Uterus (tissue), 3 donors: ENCODE measurements at regions not wholly inside any gene's neighbourhood (a gene's known extent, or its start where the extent isn't known, plus 50 kb on each side); places are given as distances from the start of the nearest gene placed in this dataset.

ENCODE experiments used
- DNase-seq, 2 donors: peaks; one replicate each; pipeline ENCODE4 v3.0.0-alpha.2; 2019 to 2020
- H3K27ac ChIP-seq, 2 donors: fragments of 200-600 bp; sonication (generic); 1 replicate in 1 of 2; 2 replicates in 1 of 2; pipeline ENCODE4 v1.5.1; 2016 to 2018
- H3K27me3 ChIP-seq, 2 donors: fragments of 200-600 bp; sonication (generic); one replicate each; pipeline ENCODE4 v1.5.1; 2018 to 2019; ENCODE audit warnings: control low read depth in 1 of 2
- H3K36me3 ChIP-seq, 2 donors: fragments of 200-600 bp; sonication (generic); one replicate each; pipeline ENCODE4 v1.5.1; 2019; ENCODE audit warnings: control low read depth in 1 of 2
- H3K4me1 ChIP-seq, 2 donors: fragments of 200-600 bp; sonication (generic); one replicate each; pipeline ENCODE4 v1.5.1; 2018 to 2019; ENCODE audit warnings: control low read depth in 1 of 2
- H3K4me3 ChIP-seq, 2 donors: fragments of 200-600 bp; sonication (generic); 1 replicate in 1 of 2; 2 replicates in 1 of 2; pipeline ENCODE4 v1.5.1; 2018 to 2019; ENCODE audit warnings: mild to moderate bottlenecking in 1 of 2
- H3K9me3 ChIP-seq, 2 donors: fragments of 200-600 bp; sonication (generic); one replicate each; pipeline ENCODE4 v1.5.1; 2019; ENCODE audit warnings: control low read depth in 1 of 2
- POLR2A ChIP-seq, 2 donors: fragments of 450-650 bp; IDR thresholded peaks; one replicate each; pipeline ENCODE4 v1.6.1; 2016; ENCODE audit warnings: antibody characterized with exemption in 2 of 2, mild to moderate bottlenecking in 1 of 2, moderate library complexity in 1 of 2
- intact Hi-C: fragments of 100-400 bp; cut with DNase I; formaldehyde crosslinking; loops from one replicate; pipeline ENCODE4 v1.15.1; 2023; ENCODE audit warnings: low total_unique reads
- TF ChIP-seq, protein P1 (sequence below), 4 experiments: fragments of 200-600 bp in 2 of 4; fragments of 450-650 bp in 2 of 4; sonication (generic) in 2 of 4; IDR thresholded peaks; one replicate each; pipeline ENCODE4 v1.5.1; 2016 to 2019; ENCODE audit warnings: antibody characterized with exemption in 4 of 4, mild to moderate bottlenecking in 2 of 4, moderate library complexity in 1 of 4
- donor health status: DM: yes; HTN: yes; CAD: no.

DNA sequence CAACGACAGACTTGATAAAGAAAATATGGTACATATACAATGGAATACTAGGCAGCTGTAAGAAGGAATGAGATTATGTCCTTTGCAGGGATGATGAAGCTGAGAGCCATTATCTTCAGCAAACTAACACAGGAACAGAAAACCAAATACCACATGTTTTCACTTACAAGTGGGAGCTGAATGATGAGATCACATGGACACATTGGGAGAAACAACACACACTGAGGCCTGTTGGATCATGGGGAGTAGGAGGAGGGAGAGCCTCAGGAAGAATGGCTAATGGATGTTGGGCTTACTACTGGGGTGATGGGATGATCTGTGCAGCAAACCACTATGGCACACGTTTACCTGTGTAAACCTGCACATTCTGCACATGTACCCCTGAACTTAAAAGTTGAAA, 209.7 kb downstream of the SPRY1 start:
- TF ChIP-seq, protein P1, sequence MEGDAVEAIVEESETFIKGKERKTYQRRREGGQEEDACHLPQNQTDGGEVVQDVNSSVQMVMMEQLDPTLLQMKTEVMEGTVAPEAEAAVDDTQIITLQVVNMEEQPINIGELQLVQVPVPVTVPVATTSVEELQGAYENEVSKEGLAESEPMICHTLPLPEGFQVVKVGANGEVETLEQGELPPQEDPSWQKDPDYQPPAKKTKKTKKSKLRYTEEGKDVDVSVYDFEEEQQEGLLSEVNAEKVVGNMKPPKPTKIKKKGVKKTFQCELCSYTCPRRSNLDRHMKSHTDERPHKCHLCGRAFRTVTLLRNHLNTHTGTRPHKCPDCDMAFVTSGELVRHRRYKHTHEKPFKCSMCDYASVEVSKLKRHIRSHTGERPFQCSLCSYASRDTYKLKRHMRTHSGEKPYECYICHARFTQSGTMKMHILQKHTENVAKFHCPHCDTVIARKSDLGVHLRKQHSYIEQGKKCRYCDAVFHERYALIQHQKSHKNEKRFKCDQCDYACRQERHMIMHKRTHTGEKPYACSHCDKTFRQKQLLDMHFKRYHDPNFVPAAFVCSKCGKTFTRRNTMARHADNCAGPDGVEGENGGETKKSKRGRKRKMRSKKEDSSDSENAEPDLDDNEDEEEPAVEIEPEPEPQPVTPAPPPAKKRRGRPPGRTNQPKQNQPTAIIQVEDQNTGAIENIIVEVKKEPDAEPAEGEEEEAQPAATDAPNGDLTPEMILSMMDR (IDR thresholded peaks at IDR 0.05): no peak
- no peak for TF ChIP-seq POLR2A (IDR thresholded peaks at IDR 0.05)
- intact Hi-C loops: no loop called here
- Histone ChIP-seq H3K36me3 (no peaks in the 10 kb centered on the region), H3K4me3 (no peak overlapping the region), H3K9me3 (no peaks in the 10 kb centered on the region), H3K27me3 (no peaks in the 10 kb centered on the region), H3K27ac (no peak overlapping the region), H3K4me1 (no peaks in the 10 kb centered on the region)
- no peak for DNase-seq

DNA sequence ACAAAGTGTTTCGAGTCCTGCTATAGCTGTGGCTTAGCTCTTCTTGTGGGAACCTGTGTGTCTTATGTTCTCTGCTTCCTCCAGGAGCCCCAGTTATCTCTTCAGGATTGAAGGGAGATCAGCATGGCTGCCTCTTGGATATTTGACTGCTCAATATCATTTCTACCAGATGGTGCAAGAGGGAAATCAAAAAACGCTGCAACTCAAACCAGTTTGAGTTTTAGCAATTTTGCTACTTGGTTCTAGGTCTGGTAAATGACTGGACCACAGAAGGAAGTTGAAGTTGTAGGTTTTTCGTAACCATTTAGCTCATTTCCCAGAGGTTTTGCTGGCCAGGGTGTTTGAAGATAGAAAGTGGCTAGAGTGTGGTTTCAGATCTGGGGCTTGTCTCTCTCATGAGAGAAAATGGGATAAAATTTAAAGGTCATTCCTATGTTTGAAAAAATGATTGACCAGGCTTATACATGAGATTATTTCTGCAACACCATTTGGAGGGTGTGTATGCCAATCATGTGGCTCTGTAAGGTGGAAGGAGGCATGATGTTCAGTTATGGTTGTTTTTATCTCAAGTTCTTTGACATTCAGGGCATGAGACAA, 210.4 kb downstream of the SPRY1 start:
- intact Hi-C loops: no loop called here
- Histone ChIP-seq H3K9me3 (no peaks in the 10 kb centered on the region), H3K4me3 (no peak overlapping the region), H3K27me3 (no peaks in the 10 kb centered on the region), H3K27ac (no peak overlapping the region), H3K4me1 (no peaks in the 10 kb centered on the region), H3K36me3 (no peaks in the 10 kb centered on the region)
- no peak for DNase-seq
- TF ChIP-seq, protein P1 (IDR thresholded peaks at IDR 0.05): no peak
- no peak for TF ChIP-seq POLR2A (IDR thresholded peaks at IDR 0.05)

DNA sequence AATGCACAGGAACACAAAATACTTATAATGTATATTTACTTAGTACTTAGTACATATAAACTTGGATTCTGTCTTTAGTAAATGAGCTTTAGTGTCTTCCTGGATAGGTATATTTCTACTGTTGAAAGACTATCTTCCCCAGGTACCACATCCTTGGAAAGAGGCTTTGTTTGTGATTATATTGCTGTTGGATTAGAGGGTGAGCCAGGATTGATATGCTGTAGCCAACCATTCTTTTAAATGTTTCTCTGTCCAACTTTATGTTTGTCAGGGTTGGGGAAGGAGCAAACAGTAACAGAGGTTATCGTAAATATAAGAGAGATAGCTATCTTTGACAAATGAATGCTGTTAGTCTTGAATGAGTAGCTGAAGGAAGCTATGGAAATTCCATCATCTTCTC, 213.2 kb downstream of the SPRY1 start:
- no peaks in the 10 kb centered on the region for H3K36me3 ChIP-seq
- no peaks in the 10 kb centered on the region for H3K9me3 ChIP-seq
- H3K27ac ChIP-seq: no peak overlapping the region
- no peaks in the 10 kb centered on the region for H3K27me3 ChIP-seq
- no peaks in the 10 kb centered on the region for H3K4me1 ChIP-seq
- no peak for DNase-seq
- intact Hi-C loops: no loop called here
- H3K4me3 ChIP-seq: no peak overlapping the region
- TF ChIP-seq, protein P1 (IDR thresholded peaks at IDR 0.05): no peak
- no peak for TF ChIP-seq POLR2A (IDR thresholded peaks at IDR 0.05)

DNA sequence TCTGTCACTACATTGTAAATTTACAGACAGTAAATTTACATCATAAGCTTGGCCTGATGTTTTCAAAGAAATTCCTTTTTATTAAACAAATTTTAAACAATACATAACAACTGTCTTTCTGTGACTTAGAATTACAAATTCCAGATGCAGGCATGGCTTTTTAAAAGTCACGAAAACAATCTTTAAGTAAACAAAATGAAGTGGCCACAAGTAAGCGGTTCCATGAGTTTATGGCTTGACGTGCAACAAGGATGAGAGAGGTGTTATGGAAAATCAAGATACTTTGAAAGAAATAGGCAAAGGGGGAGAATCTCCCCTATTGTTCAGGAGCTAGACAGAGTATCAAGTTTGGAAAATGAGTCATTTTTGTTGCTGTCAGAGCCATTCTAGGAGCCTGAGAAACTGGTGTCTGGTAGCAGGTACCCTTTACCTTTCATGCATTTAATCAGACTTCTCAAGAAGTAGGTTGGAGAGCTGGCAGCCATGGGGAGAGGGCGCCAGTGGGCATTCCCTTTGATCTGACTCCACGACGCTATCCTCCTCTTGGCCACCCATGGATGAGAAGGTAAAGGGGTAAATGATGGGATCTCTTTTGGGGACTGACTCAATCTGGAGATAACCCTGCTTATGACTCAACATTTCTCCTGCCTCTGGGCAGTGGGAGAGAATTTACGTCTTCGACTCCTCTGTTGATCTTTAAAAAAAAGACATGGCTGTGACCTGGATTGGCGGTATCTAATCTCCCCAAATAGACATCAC, 217.2 kb downstream of the SPRY1 start:
- intact Hi-C loops: no loop called here
- Histone ChIP-seq H3K4me3 (no peak overlapping the region), H3K36me3 (no peaks in the 10 kb centered on the region), H3K27ac (no peak overlapping the region), H3K4me1 (no peaks in the 10 kb centered on the region), H3K9me3 (no peaks in the 10 kb centered on the region), H3K27me3 (no peaks in the 10 kb centered on the region)
- TF ChIP-seq POLR2A (IDR thresholded peaks at IDR 0.05): no peak
- TF ChIP-seq, protein P1 (IDR thresholded peaks at IDR 0.05): no peak
- DNase-seq: no peak

DNA sequence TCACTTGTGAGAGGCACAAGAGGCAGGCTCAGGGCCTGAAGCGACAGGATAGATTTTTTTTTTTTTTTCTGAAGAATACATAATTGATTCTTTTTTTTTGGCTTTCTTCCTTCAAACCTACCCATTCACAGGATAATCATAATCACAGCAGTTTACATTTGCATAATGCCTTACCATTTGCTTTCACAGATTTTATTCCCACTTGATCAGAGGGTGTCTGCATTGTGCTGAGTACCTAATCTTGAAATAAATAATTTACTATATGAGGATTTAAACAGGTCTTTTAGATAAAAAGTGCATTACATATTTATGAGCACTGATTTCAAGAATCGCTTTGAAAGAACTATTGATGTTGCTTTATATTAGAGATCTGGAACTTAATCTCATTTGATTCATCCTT, 219.3 kb downstream of the SPRY1 start:
- TF ChIP-seq POLR2A (IDR thresholded peaks at IDR 0.05): no peak
- TF ChIP-seq, protein P1 (IDR thresholded peaks at IDR 0.05): no peak
- Histone ChIP-seq H3K4me3 (no peak overlapping the region), H3K36me3 (no peaks in the 10 kb centered on the region), H3K27me3 (no peaks in the 10 kb centered on the region), H3K27ac (peak overlapping the region in 1 of 2 donors; percentile 36), H3K4me1 (no peaks in the 10 kb centered on the region), H3K9me3 (no peaks in the 10 kb centered on the region)
- intact Hi-C loops: no loop called here
- no peak for DNase-seq
